GM12892 (cell line): ENCODE measurements at regions not wholly inside any gene's neighbourhood (a gene's known extent, or its start where the extent isn't known, plus 50 kb on each side); places are given as distances from the start of the nearest gene placed in this dataset.

Experiments
- POLR2A ChIP-seq: IDR thresholded peaks from 2 replicates; pipeline ENCODE4 v1.6.1; 2011; ENCODE audit warnings: low read depth, low read length, control low read depth
- POLR2AphosphoS5 ChIP-seq: IDR thresholded peaks from 2 replicates; pipeline ENCODE4 v1.6.1; 2011; ENCODE audit warnings: low read depth, low read length, control low read depth
- TAF1 ChIP-seq: IDR thresholded peaks from 2 replicates; pipeline ENCODE4 v1.6.1; 2011; ENCODE audit warnings: low read depth, mild to moderate bottlenecking, control low read depth, low read length, borderline replicate concordance

- TF ChIP-seq POLR2AphosphoS5 (no peak), POLR2A (no peak), TAF1 (no peak)
Observed at GRCh38 chr22:48569476-48570233, 1258.0 kb downstream of the BRD1 start.
